AG09309 (cell line): ENCODE measurements at regions not wholly inside any gene's neighbourhood (a gene's known extent, or its start where the extent isn't known, plus 50 kb on each side); places are given as distances from the start of the nearest gene placed in this dataset.
"Not testable (repeated sequence)": the region's sequence is repeated elsewhere in the genome, so short reads cannot be mapped to it uniquely, and the experiment has no call there.

ENCODE experiments used
- DNase-seq: peaks from one replicate; pipeline ENCODE4 v3.0.0-alpha.2; 2010; ENCODE audit warnings: low read depth
- H3K4me3 ChIP-seq: 2 replicates; pipeline ENCODE4 v1.5.1; 2011; ENCODE audit warnings: mild to moderate bottlenecking, low read depth, low read length, moderate library complexity; ENCODE audit not compliant: control insufficient read depth
- CTCF ChIP-seq: IDR thresholded peaks from 2 replicates; pipeline ENCODE4 v1.5.1; 2011; ENCODE audit warnings: mild to moderate bottlenecking, low read depth, low read length, inconsistent platforms; ENCODE audit not compliant: insufficient read depth, control insufficient read depth; ENCODE audit errors: missing control alignments

GRCh38 chr20:43383026-43383795 is 74.5 kb upstream of the SRSF6 start:
- no peak for DNase-seq
- H3K4me3 ChIP-seq = no peak overlapping the region
- TF ChIP-seq CTCF = no peak

DNA sequence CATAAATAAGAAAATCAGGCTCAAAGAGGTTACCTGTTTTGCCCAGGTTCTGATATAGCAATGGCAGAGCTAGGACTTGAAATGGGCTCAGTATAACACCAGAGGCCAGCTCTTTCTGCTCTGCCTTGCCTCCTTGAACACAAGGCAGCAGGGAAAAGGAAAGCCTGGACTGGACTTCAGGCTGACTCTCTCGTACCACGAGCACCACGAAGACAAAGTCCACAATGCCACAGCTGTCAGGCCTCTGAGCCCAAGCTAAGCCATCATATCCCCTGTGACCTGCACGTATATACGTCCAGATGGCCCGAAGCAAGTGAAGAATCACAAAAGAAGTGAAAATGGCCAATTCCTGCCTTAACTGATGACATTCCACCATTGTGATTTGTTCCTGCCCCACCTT is 75.6 kb upstream of the SRSF6 start:
- not testable (repeated sequence) for DNase-seq

GRCh38 chr20:43381533-43381932 is 76.2 kb upstream of the SRSF6 start:
- not testable (repeated sequence) for DNase-seq, H3K4me3 ChIP-seq

More for the DNA sequence above, 75.6 kb upstream of the SRSF6 start:
- H3K4me3 ChIP-seq = not testable (repeated sequence)

DNA sequence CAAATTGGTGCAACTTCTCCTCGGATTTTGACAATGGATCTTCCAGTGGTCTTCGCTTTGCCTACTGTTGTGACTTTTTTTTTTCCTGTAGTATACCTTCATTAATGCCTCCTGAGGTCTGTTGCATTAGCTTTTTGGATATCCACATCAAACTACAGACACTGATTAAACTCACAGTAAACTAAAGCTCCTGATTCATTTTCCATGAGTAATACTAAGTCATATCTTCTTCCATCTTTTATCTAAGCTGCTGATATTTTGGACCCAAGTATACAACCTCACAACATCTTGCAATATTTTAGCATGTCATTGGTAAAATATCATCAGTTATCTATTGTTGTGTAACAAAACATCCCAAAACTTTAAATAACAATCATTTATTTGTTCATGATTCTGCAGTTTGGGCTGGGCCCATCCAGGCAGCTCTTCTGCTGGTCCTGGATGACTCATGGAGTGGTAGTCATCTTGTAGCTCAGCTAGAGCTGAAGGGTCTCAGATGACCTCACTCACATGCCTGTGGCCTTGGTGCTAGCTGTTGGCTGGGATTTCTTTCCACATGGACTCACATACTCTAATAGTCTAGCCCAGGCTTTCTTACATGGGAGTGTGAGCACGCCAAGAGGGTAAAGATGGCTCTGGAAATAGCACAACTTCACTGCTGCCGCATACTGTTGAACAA is 78.3 kb upstream of the SRSF6 start:
- peak; percentile 77 for DNase-seq
- TF ChIP-seq CTCF = no peak
- H3K4me3 ChIP-seq = no peak overlapping the region

GRCh38 chr20:43376831-43377230 is 80.9 kb upstream of the SRSF6 start:
- no peak for TF ChIP-seq CTCF
- H3K4me3 ChIP-seq = no peak overlapping the region
- DNase-seq = no peak

GRCh38 chr20:43375591-43375990 is 82.1 kb upstream of the SRSF6 start:
- H3K4me3 ChIP-seq = no peak overlapping the region
- no peak for TF ChIP-seq CTCF
- no peak for DNase-seq

DNA sequence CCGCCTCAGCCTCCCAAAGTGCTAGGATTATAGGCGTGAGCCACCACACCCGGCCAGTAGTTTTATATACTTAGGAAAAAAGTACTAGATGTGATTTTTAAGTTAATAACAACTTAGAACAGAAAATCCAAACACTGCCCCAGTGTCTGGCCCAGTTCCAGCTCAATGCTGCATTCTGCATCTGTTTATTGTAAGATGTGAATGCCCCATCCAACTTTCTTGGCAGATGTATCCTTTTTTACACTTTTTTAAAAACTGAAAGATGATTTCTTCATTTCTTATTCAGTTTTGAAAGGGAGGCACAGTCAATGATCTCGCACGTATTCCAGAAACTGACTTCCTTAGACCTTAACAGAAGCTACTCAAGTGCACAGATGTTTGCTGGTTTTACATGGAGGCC is 85.6 kb upstream of the SRSF6 start:
- TF ChIP-seq CTCF = no peak
- no peak for DNase-seq
- H3K4me3 ChIP-seq = no peak overlapping the region
